ENCODE measurements at regions not wholly inside any gene's neighbourhood (a gene's known extent, or its start where the extent isn't known, plus 50 kb on each side); places are given as distances from the start of the nearest gene placed in this dataset.
"Not testable (repeated sequence)": the region's sequence is repeated elsewhere in the genome, so short reads cannot be mapped to it uniquely, and the experiment has no call there.

DNA sequence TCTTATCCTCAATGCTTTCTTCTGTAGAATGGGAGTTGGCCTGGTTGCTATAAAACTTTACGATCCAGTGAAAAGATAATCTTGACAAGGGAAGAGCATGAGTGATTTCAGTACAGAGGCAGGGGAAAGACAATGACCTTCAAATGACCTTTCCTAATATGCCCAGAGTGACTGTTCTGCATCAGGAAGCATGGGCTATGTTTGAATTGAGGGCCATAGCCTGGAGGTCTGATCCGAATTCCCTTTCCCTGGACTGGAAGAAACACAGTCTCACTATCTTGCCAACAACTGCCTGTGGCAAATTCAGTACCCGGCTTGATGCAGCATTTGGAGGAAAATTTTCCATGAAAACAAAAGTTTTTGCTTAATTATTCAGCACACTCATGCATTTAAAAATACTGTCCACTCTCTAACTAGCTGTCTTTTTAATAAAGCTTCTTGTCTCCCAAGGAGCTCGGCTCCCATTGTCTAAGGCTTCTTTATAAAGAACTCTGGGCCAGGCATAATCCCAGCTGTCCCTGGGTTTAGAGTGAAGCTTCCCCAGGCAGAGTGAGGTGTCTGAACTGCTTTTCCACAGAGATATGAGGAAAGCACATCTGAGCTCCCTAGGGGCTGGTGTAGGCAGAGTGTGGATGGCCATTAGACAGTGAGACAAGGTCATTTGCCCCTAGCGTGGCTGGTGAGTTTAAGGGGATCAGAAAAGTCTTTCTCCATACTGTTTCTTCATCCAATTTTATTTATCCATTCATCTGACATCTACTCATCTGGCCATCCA is 132.7 kb upstream of the CADM1 start:
- DNase-seq = no peak
- H3K9me3 ChIP-seq = no peaks in the 10 kb centered on the region
- in situ Hi-C loops (cut with MboI; ENCODE audit: low sequenced_read_pairs in 4 of 4) = no loop called here
- TF ChIP-seq POLR2A (IDR thresholded peaks at IDR 0.05) (no peak), CTCF (IDR thresholded peaks at IDR 0.05 in 4 of 5, conservative IDR thresholded peaks at IDR 0.05 in 1 of 5) (no peak)
- no peak overlapping the region for H3K27ac ChIP-seq
- intact Hi-C loops (cut with DNase I; ENCODE audit: low total_unique reads) = no loop called here
- no peaks in the 10 kb centered on the region for H3K4me1 ChIP-seq
- no peak overlapping the region for H3K4me3 ChIP-seq
- no peaks in the 10 kb centered on the region for H3K36me3 ChIP-seq
- ATAC-seq = no peak
- no peaks in the 10 kb centered on the region for H3K27me3 ChIP-seq

- DNase-seq; H3K27me3 ChIP-seq; H3K27ac ChIP-seq; H3K4me1 ChIP-seq; H3K9me3 ChIP-seq; intact Hi-C loops (cut with DNase I; ENCODE audit: low total_unique reads); H3K36me3 ChIP-seq; in situ Hi-C loops (cut with MboI; ENCODE audit: low sequenced_read_pairs in 4 of 4); H3K4me3 ChIP-seq; ATAC-seq: not testable (repeated sequence)
These were observed 129.8 kb upstream of the CADM1 start for GRCh38 chr11:115633977-115634376.

GRCh38 chr11:115632061-115632460 is 127.8 kb upstream of the CADM1 start:
- H3K4me3 ChIP-seq = no peak overlapping the region
- in situ Hi-C loops (cut with MboI; ENCODE audit: low sequenced_read_pairs in 4 of 4) = no loop called here
- no peaks in the 10 kb centered on the region for H3K9me3 ChIP-seq
- H3K27me3 ChIP-seq = no peaks in the 10 kb centered on the region
- TF ChIP-seq POLR2A (IDR thresholded peaks at IDR 0.05) = no peak
- no peak for TF ChIP-seq CTCF (IDR thresholded peaks at IDR 0.05 in 4 of 5, conservative IDR thresholded peaks at IDR 0.05 in 1 of 5)
- H3K4me1 ChIP-seq = no peaks in the 10 kb centered on the region
- H3K27ac ChIP-seq = no peak overlapping the region
- ATAC-seq = no peak
- DNase-seq = no peak
- intact Hi-C loops (cut with DNase I; ENCODE audit: low total_unique reads) = no loop called here
- H3K36me3 ChIP-seq = no peaks in the 10 kb centered on the region

DNA sequence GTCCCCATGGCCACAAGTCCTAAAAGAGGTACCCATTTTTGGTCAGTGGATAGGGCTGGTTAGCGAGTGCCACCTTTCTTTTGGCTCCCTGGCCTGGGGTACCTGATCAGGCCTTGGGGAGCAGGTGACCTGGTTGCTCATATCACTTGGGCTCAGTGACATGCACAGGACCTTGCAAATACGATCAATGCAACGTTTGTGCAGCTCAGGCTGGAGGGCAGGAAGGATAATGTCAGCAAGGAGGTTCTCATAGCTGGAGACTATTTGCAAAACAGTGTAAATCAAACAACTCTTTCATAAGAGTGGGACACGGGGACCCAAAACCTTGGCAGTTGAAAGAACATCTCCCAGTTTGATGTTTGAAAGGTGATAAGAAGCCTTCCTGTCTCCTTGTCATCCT is 127.4 kb upstream of the CADM1 start:
- no peak for DNase-seq
- intact Hi-C loops (cut with DNase I; ENCODE audit: low total_unique reads) = no loop called here
- Histone ChIP-seq H3K27me3 (no peaks in the 10 kb centered on the region), H3K4me3 (no peak overlapping the region), H3K9me3 (no peaks in the 10 kb centered on the region), H3K4me1 (no peaks in the 10 kb centered on the region), H3K27ac (no peak overlapping the region), H3K36me3 (no peaks in the 10 kb centered on the region)
- in situ Hi-C loops (cut with MboI; ENCODE audit: low sequenced_read_pairs in 4 of 4) = no loop called here
- no peak for ATAC-seq
- no peak for TF ChIP-seq POLR2A (IDR thresholded peaks at IDR 0.05)
- no peak for TF ChIP-seq CTCF (IDR thresholded peaks at IDR 0.05 in 4 of 5, conservative IDR thresholded peaks at IDR 0.05 in 1 of 5)

GRCh38 chr11:115630214-115630613 is 126.0 kb upstream of the CADM1 start:
- H3K9me3 ChIP-seq = no peaks in the 10 kb centered on the region
- no peak overlapping the region for H3K27ac ChIP-seq
- H3K4me3 ChIP-seq = no peak overlapping the region
- no peak for DNase-seq
- no peak for ATAC-seq
- H3K27me3 ChIP-seq = no peaks in the 10 kb centered on the region
- in situ Hi-C loops (cut with MboI; ENCODE audit: low sequenced_read_pairs in 4 of 4) = no loop called here
- TF ChIP-seq POLR2A (IDR thresholded peaks at IDR 0.05) = no peak
- TF ChIP-seq CTCF (IDR thresholded peaks at IDR 0.05 in 4 of 5, conservative IDR thresholded peaks at IDR 0.05 in 1 of 5) = no peak
- no peaks in the 10 kb centered on the region for H3K4me1 ChIP-seq
- no peaks in the 10 kb centered on the region for H3K36me3 ChIP-seq
- intact Hi-C loops (cut with DNase I; ENCODE audit: low total_unique reads) = no loop called here

Measured in gastrocnemius medialis (tissue), 4 donors.